Fibroblast of lung (primary cell): ENCODE measurements at regions not wholly inside any gene's neighbourhood (a gene's known extent, or its start where the extent isn't known, plus 50 kb on each side); places are given as distances from the start of the nearest gene placed in this dataset.

Source experiments
- CTCF ChIP-seq, 2 donors: IDR thresholded peaks in 1 of 2; conservative IDR thresholded peaks in 1 of 2; 1 replicate in 1 of 2; 2 replicates in 1 of 2; pipeline ENCODE4 v1.5.1; 2011 to 2012; ENCODE audit warnings: low read length in 2 of 2, control low read depth in 1 of 2, inconsistent platforms in 1 of 2, low read depth in 1 of 2, mild to moderate bottlenecking in 1 of 2
- EZH2 ChIP-seq: IDR thresholded peaks from 2 replicates; pipeline ENCODE4 v1.5.1; 2012; ENCODE audit warnings: low read length, control low read depth, mild to moderate bottlenecking; ENCODE audit errors: missing control alignments

- no peak for TF ChIP-seq CTCF (conservative IDR thresholded peaks at IDR 0.05 in 1 of 2, IDR thresholded peaks at IDR 0.05 in 1 of 2; ENCODE audit: low read depth in 1 of 2, low read length in 2 of 2)
- no peak for TF ChIP-seq EZH2
These were observed 601.5 kb upstream of the SOX9 start for GRCh38 chr17:71519285-71519684.
